ENCODE measurements at regions not wholly inside any gene's neighbourhood (a gene's known extent, or its start where the extent isn't known, plus 50 kb on each side); places are given as distances from the start of the nearest gene placed in this dataset.
A peak's percentile ranks its signal among the peaks of the same experiment; 100 is the strongest.

DNA sequence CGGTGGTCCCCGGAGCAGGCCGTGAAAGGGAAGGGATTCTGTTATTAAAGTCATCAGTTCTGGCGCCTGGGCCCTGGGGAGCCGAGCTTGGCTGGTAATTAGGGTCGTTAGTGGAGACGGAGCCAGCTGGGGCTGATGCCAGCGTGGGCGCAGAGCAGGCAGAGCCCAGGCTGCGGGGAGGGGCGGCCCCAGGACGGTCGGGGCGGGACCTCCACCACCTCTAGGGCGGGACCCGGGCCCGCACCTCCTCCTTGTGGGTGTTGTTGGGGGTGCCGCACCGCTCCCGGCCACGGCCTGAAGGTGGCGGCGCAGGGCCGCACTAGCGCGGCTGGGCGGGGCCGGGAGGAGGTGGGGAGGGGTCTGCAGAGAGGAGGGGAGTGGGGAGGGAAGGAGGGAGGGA lies 470.6 kb downstream of the PTPRU start:
- peak; percentile 69 for DNase-seq

DNA sequence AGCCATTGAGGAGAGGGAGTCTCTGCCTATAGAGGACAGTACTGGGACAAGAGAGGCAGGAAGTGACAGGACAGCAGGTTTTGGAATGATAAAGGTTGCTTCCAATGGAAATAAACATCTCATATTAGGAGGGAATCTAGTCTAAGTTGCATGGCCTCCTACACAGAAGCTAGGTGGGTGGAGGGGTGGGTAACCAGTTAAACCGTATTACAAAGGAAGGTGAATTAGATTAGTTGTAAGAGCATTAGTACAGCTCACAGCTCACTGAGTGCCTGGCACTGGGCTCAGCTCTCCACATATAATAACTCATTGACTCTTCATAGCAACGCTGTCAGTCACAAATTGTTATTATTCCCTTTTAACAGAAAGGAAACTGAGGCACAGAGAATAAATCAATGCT lies 468.1 kb downstream of the PTPRU start:
- DNase-seq = no peak

DNA sequence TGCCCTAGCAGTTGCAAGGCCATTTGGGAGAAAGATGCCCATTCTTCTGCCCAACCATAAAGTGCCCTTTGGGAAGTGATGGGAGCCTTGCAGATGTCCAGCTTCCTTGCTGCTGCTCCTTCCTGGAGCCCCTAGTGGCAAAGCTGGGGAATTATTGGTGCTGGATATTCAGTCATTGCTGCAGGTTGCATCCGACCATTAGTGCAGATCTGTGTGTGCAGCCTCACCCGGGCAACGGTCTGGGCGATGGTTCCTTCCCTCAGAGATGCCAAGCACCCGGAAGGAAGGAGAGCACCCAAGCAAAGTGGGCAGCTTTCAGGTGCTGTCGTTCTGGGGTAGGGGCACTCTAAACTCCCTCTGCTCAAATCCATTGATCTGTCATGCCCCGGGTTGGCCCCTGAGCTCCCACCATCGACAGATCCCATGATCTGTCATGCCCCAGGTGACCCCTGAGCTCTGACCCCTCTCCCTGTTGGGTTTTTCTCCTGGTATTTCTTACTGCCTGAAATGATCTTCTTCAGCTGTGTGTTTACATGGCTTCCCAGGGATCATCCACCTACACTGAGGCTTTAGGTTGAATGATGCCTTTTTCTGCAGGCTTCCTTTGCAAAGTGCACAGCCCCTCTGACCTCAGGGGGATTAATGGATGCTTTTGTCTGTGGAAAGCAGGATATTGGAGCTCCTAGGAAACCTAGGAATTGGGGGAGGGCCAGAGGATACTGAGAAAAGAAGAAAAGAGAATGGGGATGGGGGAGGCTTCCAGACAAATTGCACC lies 467.5 kb downstream of the PTPRU start:
- DNase-seq = no peak

DNA sequence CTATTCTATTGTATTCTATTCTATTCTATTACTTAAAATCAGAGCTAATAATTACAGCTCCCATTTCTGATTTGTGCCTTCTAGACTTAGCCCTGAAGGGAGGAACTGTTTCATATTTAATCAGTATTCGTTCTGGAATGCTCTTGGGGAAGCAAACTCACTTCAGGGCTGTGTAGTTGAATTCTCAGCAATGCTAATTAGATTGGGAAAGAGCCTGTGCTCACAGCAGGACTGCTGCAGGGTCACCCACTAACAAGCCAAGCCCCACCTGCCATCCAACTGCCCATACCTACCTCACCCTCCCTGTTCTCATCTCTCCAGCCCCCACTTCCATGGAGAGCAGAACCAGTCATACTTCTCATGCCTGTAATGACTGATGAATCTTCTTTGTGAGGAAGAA lies 464.2 kb downstream of the PTPRU start:
- no peak for DNase-seq

DNA sequence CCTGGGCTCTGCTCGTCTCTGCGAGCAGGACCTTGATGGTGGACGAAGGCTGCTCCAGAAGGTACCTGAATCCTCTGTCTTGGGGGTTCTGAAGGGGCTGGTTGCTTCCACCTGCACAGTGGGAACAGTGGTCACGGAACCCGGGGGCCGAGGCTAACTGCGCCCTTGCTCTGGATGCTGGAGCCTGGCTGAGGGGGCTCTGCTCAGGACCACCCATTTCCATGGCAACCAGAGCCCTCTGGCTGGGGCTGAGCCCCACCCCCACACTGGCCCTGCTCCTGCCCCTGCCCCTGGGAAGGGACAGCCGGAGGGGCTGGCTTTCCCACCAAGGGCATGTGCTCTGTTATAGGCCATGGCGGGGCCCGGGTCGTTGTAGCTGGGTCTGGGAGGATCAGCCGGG lies 462.3 kb downstream of the PTPRU start:
- DNase-seq = no peak

DNA sequence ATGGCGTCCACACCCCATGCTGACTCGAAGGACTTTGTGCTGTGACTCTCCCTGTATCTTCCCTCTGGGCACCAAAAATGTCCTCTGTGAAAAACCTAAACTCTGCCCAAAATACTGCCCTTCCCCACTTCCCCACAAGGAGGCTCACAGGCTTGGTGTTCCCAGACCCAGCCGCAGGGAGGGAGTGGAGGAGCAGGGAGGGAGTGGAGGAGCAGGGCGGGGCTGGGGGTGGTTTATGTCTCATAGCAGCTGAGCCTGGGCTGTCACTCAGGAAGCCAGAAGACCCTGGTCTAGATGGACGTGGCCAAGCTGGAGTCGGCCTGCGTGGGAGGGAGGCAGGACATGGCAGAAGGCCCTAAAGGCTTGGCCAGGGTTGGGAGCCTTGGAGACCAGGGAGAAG lies 461.7 kb downstream of the PTPRU start:
- DNase-seq = no peak

DNA sequence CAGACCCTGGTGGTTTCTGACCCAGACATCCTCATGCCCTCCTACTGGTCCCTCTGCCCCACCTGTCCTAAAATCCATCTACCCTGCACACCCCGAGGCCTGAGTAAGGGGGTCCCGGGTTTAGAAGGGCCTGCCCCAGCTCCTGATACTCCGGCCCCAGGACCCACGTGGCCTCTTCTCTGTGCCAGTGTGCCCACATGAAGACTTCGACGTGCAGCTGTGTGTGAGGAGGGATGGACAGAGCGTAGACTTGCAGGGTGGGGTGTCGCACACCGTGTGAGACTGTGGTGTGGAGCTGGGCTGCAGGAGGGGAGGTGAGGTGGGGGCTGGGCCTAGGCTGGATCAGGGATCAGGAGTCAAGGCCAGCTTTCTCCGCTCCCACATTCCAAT lies 461.1 kb downstream of the PTPRU start:
- no peak for DNase-seq

DNA sequence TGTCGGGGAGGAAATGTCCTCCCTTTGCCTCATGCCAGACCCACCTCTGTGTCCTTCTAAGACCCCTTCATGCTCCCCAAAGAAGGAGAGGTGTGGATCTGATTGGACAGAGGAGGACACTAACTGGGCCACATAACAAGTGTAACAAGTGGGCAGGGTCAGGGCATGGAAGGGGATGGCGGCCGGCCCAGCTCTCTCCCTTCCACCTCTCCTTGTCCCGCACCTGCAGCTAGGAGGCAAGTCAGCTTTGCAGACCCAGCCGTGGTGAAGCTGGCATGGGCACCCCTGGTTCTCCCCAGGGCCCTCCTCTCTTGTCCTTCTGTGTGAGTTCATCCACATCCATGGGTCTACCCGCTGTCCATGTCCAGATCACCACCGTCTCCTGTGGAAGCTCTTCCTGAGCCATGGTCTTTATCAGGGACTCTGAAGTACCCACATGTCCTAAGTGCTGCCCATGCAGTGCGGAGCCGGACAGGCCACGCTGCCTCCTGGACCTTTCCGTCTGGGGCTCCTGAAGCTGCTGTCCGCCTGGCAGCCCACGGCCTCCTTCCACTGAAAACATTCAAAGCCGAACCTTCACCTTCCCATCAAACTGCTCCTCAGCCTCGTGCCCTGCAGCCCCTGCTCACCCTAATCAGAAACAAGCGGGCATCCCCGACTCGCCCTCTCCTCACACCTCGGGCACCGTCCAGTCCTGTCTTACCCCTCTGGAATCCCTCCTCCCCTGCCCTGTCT lies 460.5 kb downstream of the PTPRU start:
- no peak for DNase-seq

DNA sequence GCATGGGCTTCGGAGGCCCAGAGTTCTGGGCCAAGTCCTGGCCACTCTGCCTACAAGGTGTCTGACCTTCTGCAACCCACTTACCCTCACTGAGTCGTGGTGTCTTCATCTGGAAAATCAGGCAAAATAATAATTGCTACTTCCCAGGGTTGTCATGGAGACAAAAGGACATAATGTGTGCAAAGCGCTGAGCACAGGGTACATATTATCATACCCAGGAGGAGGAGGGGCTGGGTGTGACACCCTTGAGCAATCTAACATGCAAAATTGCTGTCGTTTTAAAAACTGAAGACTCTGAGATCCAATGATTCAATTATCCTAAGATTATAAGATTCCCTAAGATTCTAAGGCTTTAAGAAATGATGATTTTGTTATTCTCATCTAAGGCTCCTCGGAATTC lies 459.5 kb downstream of the PTPRU start:
- DNase-seq = no peak

DNA sequence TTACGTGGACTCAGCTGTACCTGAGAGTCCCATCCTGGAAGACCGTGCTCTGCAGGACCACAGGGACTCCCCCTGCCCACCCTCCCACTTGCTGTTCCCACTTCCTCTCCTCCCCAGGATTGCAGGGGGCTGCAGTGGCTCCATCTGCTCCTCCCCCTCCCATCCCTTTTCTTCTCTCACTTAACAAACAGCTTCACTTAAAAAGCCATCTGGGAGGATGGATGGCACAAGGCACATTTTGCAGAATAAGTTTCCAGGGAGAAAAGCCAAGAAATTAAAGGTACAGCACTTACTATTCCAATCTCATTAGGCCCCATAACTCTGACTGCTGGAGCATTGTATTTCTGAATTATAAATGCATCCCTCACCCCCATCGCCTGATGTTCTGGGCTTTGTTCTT lies 458.7 kb downstream of the PTPRU start:
- peak; percentile 39 for DNase-seq

DNA sequence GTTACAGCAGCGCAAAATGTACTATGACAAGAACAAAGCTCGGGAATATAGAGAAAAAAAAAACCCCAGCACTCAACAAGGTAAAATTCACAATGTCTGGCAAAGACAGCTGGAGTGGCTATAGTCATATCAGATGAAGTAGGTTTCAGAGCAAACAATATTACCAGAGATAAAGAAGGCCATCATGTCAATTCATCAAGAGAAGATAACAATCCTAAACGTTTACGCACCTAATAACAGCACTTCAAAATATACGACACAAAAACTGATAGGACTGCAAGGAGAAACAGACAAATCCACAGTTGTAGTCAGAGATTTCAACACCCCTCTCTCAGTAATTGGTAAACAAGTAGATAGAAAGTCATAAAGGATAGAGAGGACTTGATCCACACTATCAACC lies 455.2 kb downstream of the PTPRU start:
- DNase-seq = no peak

DNA sequence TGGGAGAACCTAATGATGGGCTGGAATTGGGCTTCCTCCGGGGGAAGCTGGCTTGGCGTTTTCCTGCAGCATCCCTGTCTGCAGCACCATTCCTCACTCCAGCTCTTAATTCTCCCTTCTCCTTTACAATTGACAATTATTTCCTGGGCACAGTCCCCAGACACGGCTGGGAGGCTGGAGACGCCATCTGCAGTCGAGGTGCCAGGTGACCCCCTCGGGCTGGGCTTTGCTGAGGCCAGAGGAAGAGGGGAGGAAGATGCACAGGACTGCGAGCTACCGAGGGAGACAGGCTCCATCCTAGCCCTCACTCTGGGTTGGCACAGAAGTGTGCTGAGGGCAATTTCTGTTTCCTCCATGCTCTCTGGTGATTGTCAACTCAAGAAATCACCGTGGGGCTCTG lies 453.8 kb downstream of the PTPRU start:
- DNase-seq = no peak

DNA sequence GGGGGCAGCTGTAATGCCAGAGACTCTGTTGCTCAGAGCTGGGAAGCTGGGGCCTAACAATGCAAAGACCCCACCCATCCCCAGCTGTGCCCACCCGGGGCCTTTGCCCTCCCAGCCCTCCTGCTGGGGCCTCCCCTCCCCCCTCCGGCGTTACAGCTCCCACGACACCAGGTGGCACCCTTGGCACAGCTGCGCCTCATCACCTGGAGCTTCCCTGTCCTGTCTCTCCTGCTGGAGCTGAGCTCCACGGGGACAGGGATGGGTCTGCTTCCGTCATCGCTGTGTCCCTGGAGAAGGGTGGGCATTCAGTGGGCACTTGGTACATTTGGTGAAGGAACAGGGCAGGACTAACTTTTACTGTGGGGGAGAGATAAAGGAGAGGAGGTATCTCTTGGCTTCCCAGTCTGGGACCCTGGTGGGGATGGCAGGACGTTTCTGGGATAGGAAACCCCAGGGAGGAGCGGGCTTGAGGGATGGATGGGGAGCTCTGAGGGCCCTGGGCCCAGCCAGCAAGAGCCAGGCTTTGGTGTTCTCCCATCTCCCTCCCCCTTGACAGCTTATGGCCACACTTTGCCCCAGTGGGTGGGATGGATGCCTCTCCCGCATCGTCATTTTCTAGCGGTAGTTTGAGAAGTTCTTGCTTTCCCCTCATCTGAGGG lies 453.2 kb downstream of the PTPRU start:
- DNase-seq = no peak

DNA sequence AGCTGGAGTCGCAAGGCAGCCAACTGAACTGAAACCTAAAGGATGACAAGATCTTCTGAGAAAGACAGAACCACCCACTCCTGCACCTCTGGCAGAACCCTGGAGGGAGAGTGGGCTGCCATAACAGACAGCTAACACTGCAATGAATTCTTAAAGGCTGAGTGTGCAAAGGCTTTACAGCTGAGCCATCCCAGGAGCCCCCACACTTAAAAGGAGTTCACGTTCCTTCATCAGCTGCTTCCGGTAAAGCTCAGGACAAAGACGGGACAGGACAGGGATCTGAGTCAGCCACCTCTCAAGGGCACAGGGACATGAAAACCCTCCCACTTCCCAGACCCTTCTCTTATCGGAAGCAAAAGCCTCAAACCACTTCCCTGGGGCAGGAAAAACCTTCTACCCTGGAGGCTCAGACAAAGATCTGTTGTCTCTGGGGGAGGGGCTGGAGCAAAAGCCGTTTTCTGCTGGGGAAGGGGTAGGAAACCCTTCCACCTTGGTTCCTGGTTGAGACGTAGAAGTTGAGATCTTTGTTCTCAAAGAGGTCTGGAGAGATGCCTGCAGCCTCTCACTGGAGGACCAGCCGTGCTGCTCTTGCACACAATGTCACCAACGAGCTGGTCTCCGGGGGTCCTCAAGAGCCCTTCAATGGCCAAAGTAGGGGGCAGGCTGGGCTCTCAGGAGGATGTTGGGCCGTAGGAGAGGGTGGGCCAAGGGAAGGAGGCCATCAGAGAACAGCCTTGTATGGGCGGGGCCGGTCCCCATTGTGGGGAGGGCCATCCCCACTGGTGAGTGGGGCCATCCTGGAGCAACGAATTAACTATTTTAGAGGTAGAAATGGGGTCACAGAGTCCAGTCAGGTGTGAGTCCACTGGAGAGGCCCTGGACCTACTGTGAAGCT lies 452.4 kb downstream of the PTPRU start:
- DNase-seq = no peak

DNA sequence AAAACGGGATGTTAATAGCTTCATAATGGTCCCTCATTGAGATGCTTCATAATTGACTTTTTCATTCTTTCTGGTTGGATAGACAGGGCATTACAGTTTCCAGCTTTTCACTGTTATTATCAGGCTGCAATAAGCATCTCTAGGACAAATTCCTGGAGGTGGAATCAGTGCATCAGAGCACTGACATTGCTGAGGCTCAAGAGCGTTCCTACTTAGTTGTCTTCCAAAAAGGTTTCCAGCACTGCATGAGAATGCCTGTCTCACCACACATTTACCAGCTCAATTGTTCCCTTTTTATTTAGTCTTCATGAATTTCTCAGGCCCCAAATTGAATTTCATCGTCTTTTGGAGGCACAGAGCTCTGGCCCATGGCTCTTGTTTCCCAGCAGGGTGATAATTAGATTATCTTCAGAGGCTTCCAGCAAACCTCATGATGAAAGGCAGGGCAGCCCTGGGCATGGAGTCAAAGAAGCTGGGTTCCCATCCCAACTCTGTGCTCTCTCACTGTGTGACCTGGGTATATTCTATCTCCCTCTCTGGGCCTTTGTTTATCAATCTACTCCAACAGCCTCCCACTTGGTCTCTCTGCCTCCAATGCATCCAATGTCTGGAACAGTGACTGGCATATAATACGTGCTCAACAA lies 451.4 kb downstream of the PTPRU start:
- no peak for DNase-seq

DNA sequence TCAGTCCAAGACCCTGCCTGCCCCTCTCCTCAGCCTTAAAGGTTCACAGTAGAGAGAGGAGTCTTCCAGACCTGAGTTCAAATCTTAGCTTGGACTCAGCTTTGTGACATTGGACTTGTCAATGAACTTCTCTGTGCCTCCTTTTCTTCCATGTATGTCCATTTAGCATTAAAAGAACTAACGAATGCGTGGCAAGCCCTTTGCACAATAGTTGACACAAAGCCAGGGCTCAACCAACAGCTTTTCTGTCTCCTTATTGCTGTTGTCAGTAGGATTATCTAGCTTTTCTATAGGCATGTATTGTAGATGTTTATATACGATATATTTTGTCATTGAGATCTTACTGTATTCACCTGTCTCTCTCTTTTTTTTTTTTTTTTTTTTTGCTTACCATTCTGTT lies 450.8 kb downstream of the PTPRU start:
- DNase-seq = no peak

DNA sequence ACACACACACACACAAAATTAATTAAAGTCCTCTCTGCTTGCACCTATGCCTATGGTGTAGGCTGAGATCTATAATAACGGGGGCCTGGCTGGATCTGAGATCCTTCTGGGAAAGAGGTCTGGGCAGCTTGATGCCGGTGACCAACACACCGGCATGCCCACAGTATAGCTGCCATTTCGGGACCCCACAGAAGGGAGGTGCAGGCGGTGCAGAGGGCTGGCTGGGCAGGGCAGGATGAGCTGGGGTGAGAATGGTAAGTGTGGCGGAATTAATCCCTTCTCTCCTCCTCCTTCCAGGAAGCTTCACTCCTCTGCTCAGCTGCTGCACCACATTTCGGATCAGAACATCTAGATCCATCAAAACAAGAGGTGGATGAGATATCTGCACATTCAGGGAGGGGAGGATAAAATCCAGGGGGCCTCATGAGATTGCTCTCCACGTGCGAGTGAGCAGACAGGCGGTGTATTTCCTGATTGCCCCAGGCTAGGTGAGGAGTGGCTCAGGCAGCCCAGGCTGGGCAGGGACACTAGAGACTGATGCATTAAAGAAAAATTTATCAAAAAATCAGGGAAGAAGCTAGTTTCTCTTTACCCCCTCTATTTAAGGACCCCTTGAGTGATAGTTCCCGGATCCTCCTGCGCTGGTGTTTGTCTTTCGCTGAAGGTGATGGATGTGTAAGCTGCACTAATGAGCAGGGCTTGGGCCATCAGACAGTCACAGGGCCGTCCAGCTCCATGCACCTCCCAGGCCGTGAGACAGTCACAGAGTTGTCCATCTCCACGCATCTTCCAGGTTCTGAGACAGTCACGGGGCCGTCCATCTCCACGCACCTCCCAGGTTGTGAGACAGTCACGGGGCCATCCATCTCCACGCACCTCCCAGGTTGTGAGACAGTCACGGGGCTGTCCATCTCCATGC lies 449.9 kb downstream of the PTPRU start:
- DNase-seq = no peak

DNA sequence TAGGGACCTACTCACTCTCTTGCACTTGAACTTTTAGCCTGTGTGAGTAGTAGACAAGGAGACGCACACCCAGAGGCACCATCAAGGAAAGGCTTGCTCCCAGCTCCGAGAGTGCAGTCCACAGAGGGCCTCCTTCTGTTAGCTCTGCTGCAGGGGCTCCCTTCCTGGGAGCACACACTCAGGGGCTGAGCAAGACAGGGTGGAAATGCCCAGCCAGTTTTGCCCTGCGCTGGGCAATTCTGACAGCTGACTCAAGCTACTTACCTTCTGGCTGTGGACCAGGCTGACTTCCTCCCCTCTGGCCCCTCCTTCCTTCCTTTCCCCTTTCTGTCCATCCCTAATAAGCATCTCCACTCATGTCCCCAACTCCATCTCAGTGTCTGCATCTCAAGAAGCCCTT lies 449.1 kb downstream of the PTPRU start:
- no peak for DNase-seq

DNA sequence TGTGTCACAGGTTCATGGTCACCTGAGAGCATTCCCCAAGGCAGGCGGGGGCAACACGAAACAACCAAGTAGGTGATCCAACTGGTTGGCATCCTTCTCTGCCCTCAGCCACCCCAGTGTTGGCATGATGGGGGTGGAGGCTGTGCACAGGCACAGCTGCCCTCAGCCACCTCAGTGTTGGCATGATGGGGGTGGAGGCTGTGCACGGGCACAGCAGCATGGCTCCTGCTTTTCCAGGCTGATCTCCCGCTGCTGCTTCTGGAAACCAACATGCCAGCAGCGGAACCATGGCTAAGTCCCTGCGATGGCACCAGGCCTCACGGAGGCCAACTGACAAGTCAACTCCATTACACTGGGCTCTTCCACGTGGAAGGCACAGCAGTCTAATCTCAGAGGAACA lies 447.8 kb downstream of the PTPRU start:
- no peak for DNase-seq

DNA sequence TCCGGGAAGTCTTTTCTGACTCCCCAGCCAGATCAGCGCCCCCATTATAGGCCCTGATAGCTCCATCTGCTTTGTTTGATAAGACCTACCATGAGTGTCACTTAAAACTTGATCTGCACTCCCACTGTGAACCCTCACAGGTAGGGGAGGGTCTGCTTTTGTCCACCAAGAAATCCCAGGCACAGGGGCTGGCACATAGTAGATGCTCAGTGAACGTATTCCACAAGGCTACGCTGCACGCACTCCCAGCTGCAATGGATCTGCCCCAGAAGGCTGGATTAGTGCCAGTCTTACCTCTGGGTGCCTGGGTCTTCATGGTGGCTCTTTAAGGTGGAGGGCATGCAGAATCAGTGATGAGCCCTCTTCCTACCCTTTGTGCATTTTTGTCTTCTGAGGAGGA lies 447.1 kb downstream of the PTPRU start:
- no peak for DNase-seq

DNA sequence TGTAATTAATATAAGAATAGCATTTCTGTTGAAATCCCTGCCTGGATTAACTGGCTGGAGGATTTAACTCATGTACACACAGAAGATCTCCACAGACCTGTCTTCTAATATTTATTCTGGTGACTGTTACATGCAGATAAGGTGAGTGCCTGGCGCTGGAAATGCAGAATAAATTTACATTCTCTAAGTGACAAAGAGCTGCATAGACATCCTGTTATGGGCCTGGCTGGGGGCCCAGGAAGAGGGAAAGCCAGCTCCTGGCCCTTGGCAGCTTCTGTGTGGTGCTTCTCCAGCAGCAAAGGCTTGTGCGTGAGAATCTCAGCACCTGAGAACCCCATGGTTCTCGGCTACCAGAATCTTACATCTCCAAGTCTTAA lies 446.6 kb downstream of the PTPRU start:
- no peak for DNase-seq

Data from NCI-H524 treated with DMSO at 0.1 percent for 48 hours (cell line).